ENCODE measurements at regions not wholly inside any gene's neighbourhood (a gene's known extent, or its start where the extent isn't known, plus 50 kb on each side); places are given as distances from the start of the nearest gene placed in this dataset.

DNA sequence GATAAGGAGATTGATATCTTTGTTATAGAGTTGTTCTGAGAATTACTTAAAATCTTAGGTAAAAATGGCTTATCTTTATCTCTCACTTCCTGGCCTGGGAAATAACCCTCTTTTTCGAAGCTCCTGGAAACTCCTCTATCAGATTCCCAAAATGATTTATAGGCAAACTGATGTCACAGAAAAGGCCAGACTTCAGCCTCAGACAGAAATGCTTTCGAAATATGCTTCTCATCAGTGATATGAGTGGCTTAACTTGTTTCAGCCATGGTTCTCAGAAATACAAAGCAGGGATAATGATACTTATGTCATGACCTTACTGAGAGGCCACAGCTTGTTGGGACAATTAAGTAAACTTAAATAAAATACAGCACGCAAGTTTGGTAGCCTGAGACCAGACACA is 85.3 kb upstream of the HS3ST1 start:
- no peak for DNase-seq

- DNase-seq, result no peak
Observed at GRCh38 chr4:11512871-11513270, 84.2 kb upstream of the HS3ST1 start.

DNA sequence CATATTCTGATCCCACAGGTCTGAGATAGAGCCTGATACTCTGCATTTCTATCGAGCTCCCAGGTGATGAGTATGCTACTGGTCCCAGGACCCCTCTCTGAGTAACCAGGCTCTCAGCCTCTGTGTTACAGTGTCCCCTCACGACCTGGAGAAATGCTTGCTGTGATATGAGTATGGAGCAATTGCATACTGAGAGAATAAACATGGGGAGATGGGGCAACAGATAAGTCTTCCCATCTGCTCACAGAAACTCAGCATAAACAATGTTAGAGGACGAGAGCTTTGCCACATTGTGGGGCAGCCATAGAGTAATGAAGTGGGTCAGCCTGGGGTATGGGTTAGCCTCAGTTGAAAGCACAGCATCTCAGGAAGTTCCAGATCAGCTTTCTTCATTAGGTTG is 82.6 kb upstream of the HS3ST1 start:
- no peak for DNase-seq

DNA sequence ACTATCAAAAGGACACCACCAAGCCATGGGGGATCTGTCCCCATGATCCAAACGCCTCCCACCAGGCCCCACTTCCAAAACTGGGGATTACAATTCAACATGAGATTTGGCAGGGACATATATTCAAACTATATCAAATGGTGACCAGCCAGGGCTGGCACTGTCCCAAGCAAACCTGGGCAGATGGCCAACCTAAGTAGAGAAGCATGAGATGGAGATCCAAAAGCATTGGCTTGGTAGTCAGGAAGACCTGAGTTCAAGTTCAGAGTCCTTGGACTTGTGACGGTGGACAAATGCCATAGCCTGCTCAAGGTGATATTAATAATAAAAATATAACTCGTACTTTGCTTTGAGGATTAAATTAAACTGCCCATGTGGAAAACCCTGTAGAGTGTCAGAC is 79.2 kb upstream of the HS3ST1 start:
- no peak for DNase-seq

DNA sequence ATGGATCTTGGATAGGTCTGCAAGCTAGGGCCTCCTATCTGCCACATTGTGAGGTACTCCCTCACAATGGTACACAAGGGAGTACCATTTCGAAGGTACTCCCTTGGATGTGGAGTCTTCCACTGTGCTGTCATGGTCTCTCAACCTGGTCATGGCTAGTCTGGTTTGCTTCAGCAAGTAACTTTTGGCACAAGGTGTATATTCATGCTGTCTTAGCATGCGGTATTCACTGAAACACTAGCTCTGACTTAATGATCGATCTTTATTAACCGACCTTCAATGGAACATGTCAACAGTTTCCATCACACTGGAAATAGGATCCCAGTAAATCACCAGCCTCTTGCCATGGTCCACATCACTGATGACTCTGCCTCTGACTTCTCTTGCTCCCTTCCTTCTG is 77.5 kb upstream of the HS3ST1 start:
- no peak for DNase-seq

- no peak for DNase-seq
Observed at GRCh38 chr4:11505221-11505971, 76.7 kb upstream of the HS3ST1 start.

- DNase-seq, result no peak
Observed at GRCh38 chr4:11503166-11503565, 74.5 kb upstream of the HS3ST1 start.

GRCh38 chr4:11497972-11498371 is 69.3 kb upstream of the HS3ST1 start:
- no peak for DNase-seq

DNA sequence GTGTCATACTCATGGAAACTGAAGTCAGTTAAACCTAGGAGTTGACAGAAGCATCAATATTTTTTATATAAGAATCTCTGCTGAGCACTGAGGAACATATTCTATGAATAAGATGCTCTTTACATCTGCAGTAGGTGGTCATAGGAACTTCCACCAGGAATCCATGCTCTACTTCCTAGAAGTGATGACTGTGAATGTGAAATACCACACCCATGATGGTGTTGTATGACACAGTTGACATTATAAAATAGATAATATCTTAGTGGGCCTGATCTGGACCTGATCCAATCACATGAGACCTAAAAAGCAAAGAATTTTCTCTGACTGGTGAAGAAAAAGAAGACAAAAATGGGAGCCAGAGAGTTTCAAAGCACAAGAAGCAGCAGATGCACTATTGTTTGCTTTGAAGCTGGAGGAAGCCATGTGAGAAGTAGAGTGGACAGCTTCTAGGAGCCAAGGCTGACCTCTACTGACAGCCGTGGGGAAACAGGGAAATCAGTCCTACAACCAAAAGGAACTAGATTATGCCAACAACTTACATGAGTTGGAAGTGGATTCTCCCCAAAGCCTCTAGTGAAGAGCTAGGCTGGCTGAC is 68.6 kb upstream of the HS3ST1 start:
- DNase-seq, result no peak

DNA sequence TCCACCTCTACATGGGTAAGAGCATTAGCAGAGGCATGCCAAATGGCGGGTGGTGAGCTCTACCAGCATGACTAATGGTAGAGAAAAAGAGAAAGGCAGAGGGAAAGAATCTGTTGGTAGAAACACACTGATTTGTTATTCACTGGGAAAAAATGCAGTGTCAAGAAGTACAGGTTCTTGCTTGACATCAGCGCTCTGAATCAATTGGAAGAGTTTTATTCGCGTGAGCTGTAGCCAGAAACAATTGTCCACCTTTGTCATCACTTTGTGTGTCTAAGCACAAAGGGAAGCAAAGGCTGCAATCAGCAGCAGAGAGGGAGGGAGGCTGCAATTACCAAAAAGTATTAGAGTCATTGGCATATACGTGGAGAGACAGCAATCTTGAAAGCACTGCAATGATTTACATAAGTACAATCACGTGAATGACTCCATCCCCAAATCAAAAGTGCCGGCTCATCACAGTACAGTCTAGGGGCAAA is 67.7 kb upstream of the HS3ST1 start:
- DNase-seq, result no peak

DNA sequence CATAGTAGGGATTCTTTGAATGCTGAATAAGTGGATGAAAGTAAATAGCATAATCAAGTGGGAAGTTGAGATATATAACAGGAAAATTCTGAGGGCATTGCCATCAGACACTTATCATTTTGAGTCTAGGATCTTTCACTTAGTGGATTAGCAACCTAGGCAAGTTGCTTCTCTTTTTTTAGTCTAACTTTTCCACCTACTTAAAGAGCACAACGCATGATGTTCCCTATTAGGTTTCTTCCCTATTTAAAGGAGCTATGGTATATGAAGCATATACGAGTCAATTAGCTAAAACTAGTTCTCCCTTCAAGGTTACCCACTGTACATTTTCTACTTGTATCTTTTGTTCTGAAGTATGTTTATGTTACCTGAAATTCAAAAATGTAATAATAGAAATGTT is 67.1 kb upstream of the HS3ST1 start:
- DNase-seq, result no peak

- no peak for DNase-seq
Observed at GRCh38 chr4:11495291-11495690, 66.6 kb upstream of the HS3ST1 start.

- no peak for DNase-seq
Observed at GRCh38 chr4:11494232-11494631, 65.5 kb upstream of the HS3ST1 start.

DNA sequence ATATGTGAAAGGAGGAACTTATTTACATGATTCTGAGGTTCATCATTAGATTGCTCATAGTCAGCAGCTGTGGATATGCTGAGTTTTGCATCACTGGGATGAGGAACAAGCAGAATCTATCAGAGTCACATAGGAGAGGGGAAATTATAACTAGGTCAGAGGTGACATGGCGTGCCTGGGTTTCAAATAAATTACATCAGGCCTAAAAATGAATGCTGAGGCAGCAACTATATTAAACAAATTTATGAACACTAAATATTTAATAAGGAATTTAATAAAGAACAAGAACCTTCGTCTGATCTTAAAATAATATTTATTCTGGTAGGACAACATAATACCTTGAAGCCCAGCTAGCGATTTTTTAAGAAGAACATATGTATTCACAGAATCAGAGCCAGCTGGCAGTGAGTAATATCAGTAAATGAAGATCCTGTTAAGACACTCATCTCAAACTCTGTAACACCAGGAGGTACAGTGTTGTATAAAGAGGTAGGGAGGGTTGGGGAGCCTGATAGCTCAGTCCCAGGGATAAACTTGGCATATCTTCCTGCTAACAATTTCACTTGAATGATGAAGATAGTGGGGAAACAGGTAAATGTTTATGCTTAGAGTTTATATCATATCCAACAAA is 60.9 kb upstream of the HS3ST1 start:
- DNase-seq, result no peak

DNA sequence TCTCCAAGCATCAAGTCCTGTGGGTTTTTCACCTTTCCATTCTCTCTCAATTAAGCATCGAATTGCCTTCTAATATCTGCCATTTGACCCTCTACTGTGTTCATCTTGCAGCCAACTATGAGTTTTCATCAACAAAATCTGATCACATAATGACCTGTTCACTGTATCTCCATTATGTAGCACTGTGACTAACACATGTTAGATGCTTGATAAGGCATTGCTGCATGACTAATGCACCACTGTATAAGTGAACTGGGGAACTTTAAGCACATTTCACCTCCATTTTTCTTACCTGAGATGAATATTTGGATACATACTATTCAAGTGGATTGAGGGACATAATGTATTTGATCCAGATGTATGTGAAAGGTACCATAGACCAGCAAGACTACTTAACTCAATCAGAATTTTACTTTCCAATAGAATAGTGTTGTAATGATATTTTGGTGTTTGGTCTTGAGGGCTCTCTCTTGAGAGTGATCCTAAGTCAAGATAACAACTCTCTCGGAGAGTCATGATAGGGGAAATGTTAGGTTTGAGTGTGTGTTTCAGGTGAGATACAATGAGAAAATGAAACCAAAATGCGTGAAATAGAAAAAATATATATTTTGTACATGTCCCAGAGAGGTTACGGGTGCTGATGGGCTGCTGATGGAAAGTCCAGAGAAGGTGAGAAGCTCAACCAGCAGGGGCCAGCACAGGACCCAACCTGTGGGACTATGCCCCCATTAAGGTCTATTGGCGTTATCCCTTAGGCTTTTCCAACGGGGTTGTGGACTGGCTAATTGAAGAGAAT is 60.2 kb upstream of the HS3ST1 start:
- DNase-seq, result no peak

GRCh38 chr4:11487868-11488544 is 59.3 kb upstream of the HS3ST1 start:
- no peak for DNase-seq

DNA sequence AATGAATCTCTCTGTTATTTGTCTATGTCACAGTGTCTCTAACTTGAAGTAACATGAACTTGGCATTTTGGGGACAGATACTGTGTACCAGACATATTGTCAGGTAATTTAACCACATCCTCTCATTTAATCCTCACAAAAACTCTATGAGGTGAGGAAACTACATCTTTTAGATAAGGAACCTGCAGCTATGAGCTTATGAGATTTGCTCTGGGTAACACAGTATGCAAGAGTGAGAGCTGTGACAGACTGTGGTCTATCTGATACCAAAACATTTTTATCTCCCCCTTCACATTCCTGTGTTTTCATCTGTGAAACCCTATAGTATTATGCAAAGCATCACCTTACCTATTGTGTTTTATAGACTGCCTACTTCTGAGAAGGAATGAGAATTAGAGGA is 58.4 kb upstream of the HS3ST1 start:
- DNase-seq, result no peak

GRCh38 chr4:11485926-11486325 is 57.2 kb upstream of the HS3ST1 start:
- DNase-seq, result no peak

GRCh38 chr4:11484531-11484930 is 55.8 kb upstream of the HS3ST1 start:
- no peak for DNase-seq

GRCh38 chr4:11483046-11483445 is 54.4 kb upstream of the HS3ST1 start:
- no peak for DNase-seq

DNA sequence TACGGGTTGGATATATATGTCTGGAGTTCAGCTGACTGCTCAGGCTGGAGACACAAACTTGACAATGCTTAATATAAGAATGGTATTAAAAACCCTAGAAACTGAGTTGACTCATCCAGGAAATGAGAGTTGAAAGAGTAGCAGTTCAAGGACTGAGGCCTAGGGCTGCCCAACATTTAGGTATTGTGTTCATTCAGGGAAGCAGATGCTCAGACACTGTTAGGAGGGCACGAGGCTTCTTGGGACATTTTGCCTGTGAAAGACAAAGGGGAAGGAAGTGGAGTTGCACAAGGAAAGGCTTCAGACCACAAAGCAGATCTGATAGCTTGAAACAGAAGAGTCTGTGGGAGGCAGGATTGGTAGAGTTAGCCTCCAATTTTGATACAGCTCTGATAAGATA is 52.0 kb upstream of the HS3ST1 start:
- DNase-seq, result no peak
